Aorta (tissue), 5 donors: ENCODE measurements at regions not wholly inside any gene's neighbourhood (a gene's known extent, or its start where the extent isn't known, plus 50 kb on each side); places are given as distances from the start of the nearest gene placed in this dataset.
"Not testable (repeated sequence)": the region's sequence is repeated elsewhere in the genome, so short reads cannot be mapped to it uniquely, and the experiment has no call there.

ENCODE experiments used
- ATAC-seq: fragments of 200-7000 bp; cut with Tn5 transposase; one replicate; pipeline ENCODE4 v1.9.1; 2022; ENCODE audit warnings: moderate library complexity; ENCODE audit not compliant: low FRiP score
- DNase-seq, 2 donors: peaks; one replicate each; pipeline ENCODE4 v3.0.0-alpha.2; 2020
- H3K27ac ChIP-seq, 2 donors: one replicate each; pipeline ENCODE4 v1.5.1; 2013; ENCODE audit warnings: low read length in 2 of 2, mild to moderate bottlenecking in 2 of 2, moderate library complexity in 2 of 2, control low read depth in 1 of 2, inconsistent platforms in 1 of 2, low read depth in 1 of 2
- H3K27me3 ChIP-seq, 2 donors: one replicate each; pipeline ENCODE4 v1.6.1; 2013; ENCODE audit warnings: control low read depth in 1 of 2, low read length in 1 of 2, mild to moderate bottlenecking in 1 of 2, moderate library complexity in 1 of 2; ENCODE audit not compliant: insufficient read depth in 2 of 2, control insufficient read depth in 1 of 2
- H3K36me3 ChIP-seq, 2 donors: one replicate each; pipeline ENCODE4 v1.6.1; 2013; ENCODE audit warnings: control low read depth in 1 of 2, low read length in 1 of 2, mild to moderate bottlenecking in 1 of 2; ENCODE audit not compliant: insufficient read depth in 2 of 2, control insufficient read depth in 1 of 2
- H3K4me1 ChIP-seq, 2 donors: one replicate each; pipeline ENCODE4 v1.6.1; 2013; ENCODE audit warnings: low read length in 2 of 2, control low read depth in 1 of 2, mild to moderate bottlenecking in 1 of 2, moderate library complexity in 1 of 2; ENCODE audit not compliant: insufficient read depth in 2 of 2, control insufficient read depth in 1 of 2
- H3K4me3 ChIP-seq, 2 donors: one replicate each; pipeline ENCODE4 v1.5.1; 2013; ENCODE audit warnings: low read length in 2 of 2, control low read depth in 1 of 2, mild to moderate bottlenecking in 1 of 2
- H3K9me3 ChIP-seq: one replicate; pipeline ENCODE4 v1.6.1; 2013; ENCODE audit warnings: mild to moderate bottlenecking, low read length; ENCODE audit not compliant: control insufficient read depth
- WGBS, 2 donors: extraction: QIAGEN DNeasy Blood & Tissue Kit; methylation state at CpG; one replicate each; pipeline ENCODE4 v1.1.7; 2013; 5-methylcytosine and 5-hydroxymethylcytosine counted together
- intact Hi-C, 2 donors: fragments of 100-400 bp; cut with DNase I; formaldehyde crosslinking; loops; one replicate each; pipeline versions ENCODE4 v1.14.2 to v1.15.0; 2022
- donor health status: healthy with polysubstance abuse.
- donor health status: Bipolar disorder and iron deficiency.
- donor health status: DM: no; HTN: no; CAD: no.
- donor health status: DM: no; HTN: no; CAD: no.
- donor health status: DM: yes; HTN: yes; CAD: no.

- no peaks in the 10 kb centered on the region for H3K27me3 ChIP-seq
- no peak overlapping the region for H3K4me3 ChIP-seq
- DNase-seq, result no peak
- WGBS, 2 donors, result 87 to 91% methylated on average over 22 to 30 of the region's 30 CpGs
- no peaks in the 10 kb centered on the region for H3K4me1 ChIP-seq
- H3K9me3 ChIP-seq, result no peaks in the 10 kb centered on the region
- H3K36me3 ChIP-seq, result no peaks in the 10 kb centered on the region
- no peak overlapping the region for H3K27ac ChIP-seq
- no peak for ATAC-seq
- intact Hi-C loops, result no loop called here
These were observed 1213.9 kb downstream of the OTOL1 start for GRCh38 chr3:162710332-162711112.

- intact Hi-C loops, ATAC-seq, H3K9me3 ChIP-seq, H3K36me3 ChIP-seq, H3K4me3 ChIP-seq, H3K27ac ChIP-seq, H3K4me1 ChIP-seq, DNase-seq, H3K27me3 ChIP-seq: not testable (repeated sequence)
- 77 to 82% methylated on average over 5 to 6 of the region's 6 CpGs for WGBS, 2 donors
These were observed 1220.5 kb downstream of the OTOL1 start for GRCh38 chr3:162717074-162717473.

- ATAC-seq (no peak), DNase-seq (no peak)
- Histone ChIP-seq H3K9me3 (no peaks in the 10 kb centered on the region), H3K4me3 (no peak overlapping the region), H3K27ac (no peak overlapping the region), H3K27me3 (no peaks in the 10 kb centered on the region), H3K4me1 (peaks cover 0 to 3% of the 10 kb centered on the region in 2 donors), H3K36me3 (no peaks in the 10 kb centered on the region)
- intact Hi-C loops, result no loop called here
- 25 to 38% methylated on average over 2 of the region's 2 CpGs for WGBS, 2 donors
These were observed 1222.1 kb downstream of the OTOL1 start for GRCh38 chr3:162718697-162719096.

GRCh38 chr3:162719684-162720341 lies 1223.2 kb downstream of the OTOL1 start:
- Histone ChIP-seq H3K27me3 (no peaks in the 10 kb centered on the region), H3K36me3 (no peaks in the 10 kb centered on the region), H3K9me3 (no peaks in the 10 kb centered on the region), H3K4me3 (no peak overlapping the region), H3K4me1 (peaks cover 0 to 3% of the 10 kb centered on the region in 2 donors), H3K27ac (no peak overlapping the region)
- intact Hi-C loops, result no loop called here
- DNase-seq (no peak), ATAC-seq (no peak)

- H3K27ac ChIP-seq, result no peak overlapping the region
- DNase-seq (no peak), ATAC-seq (no peak)
- WGBS, 2 donors, result 69 to 73% methylated on average over 1 of the region's 1 CpG
- H3K27me3 ChIP-seq, result no peaks in the 10 kb centered on the region
- no peaks in the 10 kb centered on the region for H3K36me3 ChIP-seq
- peaks cover 0 to 3% of the 10 kb centered on the region in 2 donors for H3K4me1 ChIP-seq
- H3K9me3 ChIP-seq, result no peaks in the 10 kb centered on the region
- intact Hi-C loops, result no loop called here
- H3K4me3 ChIP-seq, result no peak overlapping the region
These were observed 1225.1 kb downstream of the OTOL1 start for GRCh38 chr3:162721736-162722135.

GRCh38 chr3:162722337-162722736 lies 1225.7 kb downstream of the OTOL1 start:
- no peaks in the 10 kb centered on the region for H3K36me3 ChIP-seq
- no peaks in the 10 kb centered on the region for H3K9me3 ChIP-seq
- no peak for ATAC-seq
- H3K27ac ChIP-seq, result no peak overlapping the region
- peaks cover 0 to 3% of the 10 kb centered on the region in 2 donors for H3K4me1 ChIP-seq
- intact Hi-C loops, result no loop called here
- no peak overlapping the region for H3K4me3 ChIP-seq
- no peaks in the 10 kb centered on the region for H3K27me3 ChIP-seq
- DNase-seq, result no peak

GRCh38 chr3:162722796-162723195 lies 1226.2 kb downstream of the OTOL1 start:
- 81 to 91% methylated on average over 5 of the region's 5 CpGs for WGBS, 2 donors
- H3K9me3 ChIP-seq, H3K27ac ChIP-seq, DNase-seq, H3K4me3 ChIP-seq, H3K36me3 ChIP-seq, ATAC-seq, H3K27me3 ChIP-seq, intact Hi-C loops, H3K4me1 ChIP-seq: not testable (repeated sequence)

- Histone ChIP-seq H3K27me3 (no peaks in the 10 kb centered on the region), H3K36me3 (no peaks in the 10 kb centered on the region), H3K9me3 (no peaks in the 10 kb centered on the region), H3K4me1 (no peaks in the 10 kb centered on the region), H3K4me3 (no peak overlapping the region), H3K27ac (no peak overlapping the region)
- DNase-seq (no peak), ATAC-seq (no peak)
- intact Hi-C loops, result no loop called here
- 96 to 97% methylated on average over 3 of the region's 3 CpGs for WGBS, 2 donors
These were observed 1233.1 kb downstream of the OTOL1 start for GRCh38 chr3:162729686-162730085.

- H3K9me3 ChIP-seq, DNase-seq, H3K4me1 ChIP-seq, H3K27me3 ChIP-seq, H3K27ac ChIP-seq, intact Hi-C loops, H3K36me3 ChIP-seq, H3K4me3 ChIP-seq, ATAC-seq: not testable (repeated sequence)
- 91 to 95% methylated on average over 5 of the region's 5 CpGs for WGBS, 2 donors
These were observed 1235.4 kb downstream of the OTOL1 start for GRCh38 chr3:162731961-162732360.
